Lung microvascular endothelial cell (primary cell): ENCODE measurements at regions not wholly inside any gene's neighbourhood (a gene's known extent, or its start where the extent isn't known, plus 50 kb on each side); places are given as distances from the start of the nearest gene placed in this dataset.

Source experiments
- DNase-seq, 2 donors: peaks; one replicate each; pipeline versions ENCODE4 v3.0.0 to v3.0.0-alpha.2; 2010; ENCODE audit warnings: low read depth in 2 of 2

DNA sequence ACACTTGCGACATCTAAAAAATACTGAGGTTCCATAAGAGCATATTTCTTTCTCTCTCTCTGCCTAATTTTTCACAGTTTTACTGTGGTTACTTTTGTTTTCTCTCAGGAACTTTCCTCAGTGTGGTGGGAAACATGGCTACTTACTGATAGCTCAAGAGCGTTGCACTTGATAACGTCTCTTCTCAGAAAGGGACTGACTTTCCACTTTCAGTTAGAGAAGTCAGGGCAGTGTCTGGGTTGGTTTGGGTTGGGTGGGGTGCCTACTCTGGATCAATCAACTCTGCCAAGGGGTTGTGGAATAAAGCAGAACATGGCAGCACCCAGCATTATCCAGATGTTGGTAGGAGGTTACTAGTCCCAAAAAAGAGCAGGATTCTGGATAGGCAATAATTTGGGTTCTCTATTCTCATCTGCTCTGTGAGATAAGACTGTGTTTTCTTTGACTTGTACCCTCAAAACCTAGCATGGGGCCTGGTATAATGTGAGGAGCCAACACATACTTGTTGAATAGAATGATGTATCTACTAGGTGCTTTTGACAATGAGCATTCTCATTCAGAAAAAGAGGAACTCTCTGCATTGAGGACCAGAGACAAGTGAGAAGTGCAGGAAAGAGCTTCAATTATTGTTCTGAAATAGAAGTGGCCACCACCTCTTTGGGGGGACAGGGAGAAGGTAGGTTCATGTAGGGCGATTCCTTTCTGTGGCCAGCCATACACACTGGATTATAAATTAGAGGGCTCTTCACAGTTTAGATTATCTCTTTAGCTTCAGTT is 315.7 kb downstream of the REEP3 start:
- DNase-seq, result no peak

DNA sequence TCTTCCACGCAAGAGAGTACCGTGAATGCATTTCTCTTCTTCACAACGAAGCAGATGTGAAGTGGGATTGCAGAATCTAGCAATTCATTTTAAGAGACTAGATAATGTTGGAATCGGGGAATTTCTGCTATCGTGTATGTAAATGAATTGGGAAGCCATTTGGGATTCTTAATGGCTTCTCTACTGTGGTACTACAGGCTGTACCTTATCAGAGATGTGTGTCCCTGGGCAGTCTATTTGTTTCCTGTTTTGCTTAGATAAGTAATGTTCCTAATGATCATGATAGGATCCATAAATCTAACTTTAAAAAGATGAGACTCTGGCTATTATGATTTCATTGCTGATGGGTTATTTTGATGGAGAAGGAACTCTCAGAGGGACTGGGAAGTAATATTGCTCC is 320.6 kb downstream of the REEP3 start:
- DNase-seq, result no peak

- no peak for DNase-seq
These were observed 321.9 kb downstream of the REEP3 start for GRCh38 chr10:63843107-63843506.

DNA sequence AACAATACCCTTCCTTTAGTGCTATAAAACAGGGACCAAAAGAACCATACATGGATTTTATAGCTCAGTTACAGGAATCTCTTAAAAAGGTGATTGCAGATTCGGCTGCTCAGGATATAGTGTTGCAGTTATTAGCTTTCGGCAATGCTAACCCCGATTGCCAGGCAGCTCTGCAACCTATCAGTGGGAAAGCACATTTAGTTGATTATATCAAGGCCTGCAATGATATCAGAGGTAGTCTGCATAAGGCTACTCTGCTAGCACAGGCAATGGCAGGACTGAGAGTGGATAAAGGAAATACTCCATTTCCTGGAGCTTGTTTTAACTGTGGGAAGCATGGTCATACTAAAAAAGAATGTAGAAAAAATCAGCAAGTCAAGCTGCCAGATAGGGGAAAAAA is 327.7 kb downstream of the REEP3 start:
- peak in 1 of 2 donors; percentile 58 for DNase-seq

- DNase-seq, result no peak
These were observed 341.7 kb downstream of the REEP3 start for GRCh38 chr10:63862860-63863259.

DNA sequence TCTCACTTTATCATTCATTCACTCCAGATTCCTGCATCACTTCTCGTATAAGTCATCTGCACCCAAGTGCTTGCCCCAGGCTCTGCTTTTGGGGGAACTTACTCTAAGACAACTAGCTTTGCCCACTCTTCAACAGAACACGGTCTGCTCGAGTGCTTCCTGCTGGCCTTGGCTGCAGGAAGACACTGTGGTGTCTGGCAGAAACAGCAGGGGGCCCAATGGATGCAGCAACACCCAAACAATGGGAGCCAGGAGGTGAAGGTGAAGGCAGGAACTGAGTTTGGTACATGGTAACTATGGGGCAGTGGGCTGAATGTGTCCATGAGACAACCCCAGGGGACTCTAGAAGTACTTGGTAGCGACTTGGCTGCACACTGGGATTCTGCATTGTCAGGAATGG is 344.0 kb downstream of the REEP3 start:
- DNase-seq, result no peak

GRCh38 chr10:63866075-63866746 is 345.0 kb downstream of the REEP3 start:
- peak; percentile 44 to 56 for DNase-seq

- peak; percentile 22 to 32 for DNase-seq
These were observed 345.5 kb downstream of the REEP3 start for GRCh38 chr10:63866747-63867140.

DNA sequence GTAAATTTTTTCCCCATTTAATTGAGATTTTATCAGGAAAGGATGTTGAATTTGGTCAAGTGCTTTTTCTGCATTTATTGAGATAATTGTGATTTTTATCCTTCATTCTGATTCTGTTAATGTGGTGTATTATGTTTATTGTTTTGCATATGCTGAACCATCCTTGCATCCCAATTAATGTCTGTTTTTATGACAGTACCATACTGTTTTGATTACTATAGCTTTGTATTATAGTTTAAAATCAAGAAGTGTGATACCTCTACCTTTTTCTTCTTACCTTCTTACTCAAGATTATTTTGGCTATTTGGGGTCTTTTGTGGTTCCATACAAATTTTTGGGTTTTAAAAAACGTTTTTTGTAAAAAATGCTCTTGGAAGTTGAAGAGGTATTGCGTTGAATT is 357.2 kb downstream of the REEP3 start:
- no peak for DNase-seq

DNA sequence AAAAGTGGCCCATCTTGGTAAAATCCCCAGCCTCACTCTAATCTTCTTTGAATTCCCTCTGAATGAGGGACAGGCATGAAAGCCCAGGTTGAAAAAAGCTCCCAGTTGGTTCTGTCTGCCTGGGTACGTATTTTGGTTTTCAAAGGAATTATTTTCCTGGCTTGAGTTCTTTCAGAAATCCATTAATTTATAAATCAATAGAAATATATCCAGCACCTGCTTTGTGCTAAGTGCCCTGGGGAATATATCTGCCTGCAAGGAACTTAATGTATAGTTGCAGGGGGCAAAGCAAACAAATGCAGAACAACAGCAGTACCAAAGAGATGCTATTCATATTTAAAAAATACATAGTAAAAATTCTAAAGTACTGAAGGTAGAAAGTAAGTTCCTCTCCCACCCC is 362.7 kb downstream of the REEP3 start:
- DNase-seq, result no peak

- no peak for DNase-seq
These were observed 363.2 kb downstream of the REEP3 start for GRCh38 chr10:63884426-63884825.

- no peak for DNase-seq
These were observed 364.0 kb downstream of the REEP3 start for GRCh38 chr10:63885156-63885555.

DNA sequence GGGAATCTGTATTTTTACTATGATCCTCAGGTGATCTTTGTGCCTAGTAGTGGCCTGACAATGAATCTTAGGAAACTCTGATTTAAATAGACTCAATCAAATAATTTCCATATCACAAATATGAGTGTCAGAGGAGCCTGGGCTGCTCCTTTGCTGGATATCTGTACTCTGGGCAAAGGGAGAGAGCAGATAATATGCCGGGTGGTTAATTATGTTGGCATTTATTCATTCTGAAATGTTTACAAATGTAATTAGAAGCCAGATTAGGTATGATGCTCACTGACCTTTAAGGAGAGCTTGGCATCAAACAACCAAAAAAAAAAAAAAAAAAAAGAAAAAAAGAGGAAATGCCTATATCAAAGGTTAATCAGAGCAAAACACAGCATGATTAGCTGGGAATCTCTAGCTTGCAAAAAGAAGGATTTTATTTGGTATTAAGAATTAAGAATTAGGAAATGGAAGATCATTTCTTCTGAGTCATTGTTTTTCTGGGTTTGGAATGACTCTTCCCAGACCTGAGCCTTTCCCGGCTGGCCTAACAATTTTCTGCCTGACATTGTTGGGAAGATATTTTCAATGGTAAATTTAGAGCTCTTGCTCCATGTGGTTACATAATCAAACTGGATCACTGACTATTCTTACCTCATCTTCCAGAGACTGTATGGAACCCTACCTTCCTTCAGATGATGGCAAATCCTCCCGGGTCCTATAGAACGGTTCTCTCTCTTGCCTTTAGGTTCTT is 365.3 kb downstream of the REEP3 start:
- DNase-seq, result peak in 1 of 2 donors; percentile 2

DNA sequence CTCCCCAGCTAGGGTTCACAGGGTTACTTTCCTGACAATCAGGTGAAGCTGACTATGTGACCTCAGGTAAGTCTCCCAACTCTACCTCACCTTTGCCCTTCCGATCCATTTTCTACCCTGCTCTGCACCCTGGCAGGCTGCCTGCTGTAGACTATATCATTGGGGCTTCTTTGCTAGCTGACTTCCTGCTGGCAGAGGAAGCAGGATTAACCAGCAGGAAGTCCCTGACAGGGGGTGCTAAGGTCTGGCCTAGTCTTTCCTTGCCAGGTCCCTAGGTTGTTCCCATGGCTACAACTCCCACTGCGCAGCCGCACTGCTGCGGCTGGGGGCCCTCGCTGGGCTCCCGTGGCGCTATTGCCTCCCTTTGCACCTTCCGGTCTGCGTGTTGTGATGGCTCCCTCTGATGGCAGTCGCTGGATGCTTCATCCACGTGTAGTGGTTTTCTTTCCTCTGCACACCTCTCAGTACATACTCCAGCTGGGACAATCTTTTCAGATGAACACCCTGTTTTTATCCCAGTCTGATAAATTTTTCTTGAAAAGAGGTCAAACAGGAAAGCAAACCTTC is 365.9 kb downstream of the REEP3 start:
- DNase-seq, result peak in 1 of 2 donors; percentile 71

DNA sequence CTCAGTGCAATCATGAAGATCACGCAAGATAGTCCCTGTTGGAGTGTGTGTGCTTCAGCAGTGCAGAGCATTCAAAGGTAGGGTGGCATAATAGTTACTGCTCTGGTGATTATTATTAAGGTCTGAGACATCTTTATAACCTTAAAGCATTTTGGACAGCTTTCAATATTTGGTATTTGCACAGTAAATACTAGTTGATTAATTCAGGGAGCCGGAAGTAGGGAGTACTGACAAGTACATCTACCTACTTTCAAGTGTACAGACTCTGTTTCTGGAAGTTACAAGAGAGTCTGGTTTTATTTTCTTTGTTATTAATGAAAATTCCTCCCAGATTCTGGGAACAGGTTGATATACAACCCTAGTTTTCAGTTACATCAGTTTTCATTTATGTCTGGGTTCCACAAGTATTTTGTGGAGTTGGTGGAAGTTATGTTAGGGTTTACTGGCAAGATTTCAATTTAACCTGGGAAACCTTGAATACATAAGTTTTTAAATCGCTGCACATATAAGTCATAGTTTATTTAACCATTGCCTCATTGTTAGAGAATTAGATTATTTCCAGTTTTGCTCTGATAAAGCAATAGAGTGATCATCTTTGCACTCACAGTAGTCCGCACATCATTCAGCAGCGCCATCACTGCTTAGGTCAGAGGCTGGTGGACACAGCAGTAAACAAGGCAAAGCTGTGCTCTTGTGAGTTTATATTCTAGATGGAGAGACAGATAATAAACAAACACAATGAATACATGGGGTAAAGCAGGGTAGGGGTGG is 366.6 kb downstream of the REEP3 start:
- DNase-seq, result no peak

GRCh38 chr10:63889803-63890202 is 368.6 kb downstream of the REEP3 start:
- no peak for DNase-seq

GRCh38 chr10:63896992-63897391 is 375.8 kb downstream of the REEP3 start:
- no peak for DNase-seq

GRCh38 chr10:63899673-63900300 is 378.6 kb downstream of the REEP3 start:
- no peak for DNase-seq

DNA sequence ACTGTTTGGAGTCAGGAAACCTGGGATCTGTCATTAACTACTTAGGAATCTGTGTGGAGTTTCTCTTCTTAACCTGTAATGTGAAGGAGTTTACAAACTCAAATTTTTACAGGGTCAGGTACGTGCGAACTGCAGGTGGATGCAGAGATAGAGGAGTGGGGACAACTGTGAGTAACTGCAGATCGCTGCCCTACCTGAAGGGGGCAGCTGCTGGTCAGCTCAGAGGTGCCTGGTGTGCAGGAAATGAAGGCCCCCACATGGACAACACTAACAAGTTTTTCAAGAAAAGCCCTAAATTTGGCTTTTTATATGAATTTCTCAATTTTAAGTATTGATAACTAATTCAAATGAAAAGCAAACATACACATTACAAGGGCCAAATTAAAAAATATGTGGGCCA is 380.0 kb downstream of the REEP3 start:
- DNase-seq, result no peak

DNA sequence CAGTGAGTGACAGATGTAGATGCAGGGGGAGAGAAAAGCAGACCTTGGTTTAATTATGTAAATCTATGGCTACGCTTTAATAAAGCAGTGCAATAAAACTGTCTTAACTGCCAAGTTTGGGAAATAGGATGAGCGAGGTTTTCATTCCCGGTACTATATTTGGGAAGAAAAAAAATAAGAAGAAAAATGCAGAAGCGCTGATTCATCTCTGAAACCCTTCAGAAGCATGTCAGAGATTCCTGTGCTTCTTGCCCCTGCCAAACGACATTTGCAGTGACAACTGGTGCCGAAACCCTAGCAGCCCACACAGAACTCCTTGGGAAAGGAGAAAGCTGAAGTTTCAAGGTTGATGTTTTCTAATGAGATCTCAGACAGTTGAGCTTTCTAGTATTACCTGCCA is 380.7 kb downstream of the REEP3 start:
- no peak for DNase-seq

DNA sequence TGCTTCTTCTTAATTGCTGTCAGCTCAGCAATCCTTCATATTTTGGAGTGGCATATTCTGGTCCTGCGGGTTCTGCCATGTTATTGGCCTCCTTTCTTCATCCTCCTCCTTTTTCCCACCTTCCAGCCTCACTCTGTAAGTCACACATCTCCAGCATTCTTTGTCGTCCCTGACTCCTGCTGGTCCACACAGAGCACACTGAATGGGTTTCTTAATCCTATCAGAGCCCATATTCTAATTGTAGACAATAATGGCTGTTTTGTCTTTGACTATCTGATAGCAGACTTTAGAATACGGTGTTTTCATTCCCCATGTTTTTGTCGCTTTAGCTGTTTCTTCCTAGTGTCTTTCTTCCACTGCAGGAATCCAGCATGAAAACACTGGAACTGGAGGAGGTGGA is 389.6 kb downstream of the REEP3 start:
- DNase-seq, result no peak
